C4-2B (cell line): ENCODE measurements at regions not wholly inside any gene's neighbourhood (a gene's known extent, or its start where the extent isn't known, plus 50 kb on each side); places are given as distances from the start of the nearest gene placed in this dataset.

Source experiments
- ZFX ChIP-seq: fragments of 450-650 bp; IDR thresholded peaks from 2 replicates; pipeline ENCODE4 v1.6.1; 2017
- TF ChIP-seq, protein P1 (sequence below): fragments of 450-650 bp; conservative IDR thresholded peaks from 2 replicates; pipeline ENCODE4 v1.5.1; 2017; ENCODE audit warnings: mild to moderate bottlenecking

- TF ChIP-seq, protein P1, sequence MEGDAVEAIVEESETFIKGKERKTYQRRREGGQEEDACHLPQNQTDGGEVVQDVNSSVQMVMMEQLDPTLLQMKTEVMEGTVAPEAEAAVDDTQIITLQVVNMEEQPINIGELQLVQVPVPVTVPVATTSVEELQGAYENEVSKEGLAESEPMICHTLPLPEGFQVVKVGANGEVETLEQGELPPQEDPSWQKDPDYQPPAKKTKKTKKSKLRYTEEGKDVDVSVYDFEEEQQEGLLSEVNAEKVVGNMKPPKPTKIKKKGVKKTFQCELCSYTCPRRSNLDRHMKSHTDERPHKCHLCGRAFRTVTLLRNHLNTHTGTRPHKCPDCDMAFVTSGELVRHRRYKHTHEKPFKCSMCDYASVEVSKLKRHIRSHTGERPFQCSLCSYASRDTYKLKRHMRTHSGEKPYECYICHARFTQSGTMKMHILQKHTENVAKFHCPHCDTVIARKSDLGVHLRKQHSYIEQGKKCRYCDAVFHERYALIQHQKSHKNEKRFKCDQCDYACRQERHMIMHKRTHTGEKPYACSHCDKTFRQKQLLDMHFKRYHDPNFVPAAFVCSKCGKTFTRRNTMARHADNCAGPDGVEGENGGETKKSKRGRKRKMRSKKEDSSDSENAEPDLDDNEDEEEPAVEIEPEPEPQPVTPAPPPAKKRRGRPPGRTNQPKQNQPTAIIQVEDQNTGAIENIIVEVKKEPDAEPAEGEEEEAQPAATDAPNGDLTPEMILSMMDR, result no peak
- TF ChIP-seq ZFX, result no peak
Measured at GRCh38 chr22:49678137-49678841, 149.4 kb downstream of the BRD1 start.
